NCI-H2171 (cell line): ENCODE measurements at regions not wholly inside any gene's neighbourhood (a gene's known extent, or its start where the extent isn't known, plus 50 kb on each side); places are given as distances from the start of the nearest gene placed in this dataset.
"Not testable (repeated sequence)": the region's sequence is repeated elsewhere in the genome, so short reads cannot be mapped to it uniquely, and the experiment has no call there.

ENCODE experiments used
- DNase-seq: peaks from one replicate; lab custom pipeline; 2025; lab: John Stamatoyannopoulos, UW

DNA sequence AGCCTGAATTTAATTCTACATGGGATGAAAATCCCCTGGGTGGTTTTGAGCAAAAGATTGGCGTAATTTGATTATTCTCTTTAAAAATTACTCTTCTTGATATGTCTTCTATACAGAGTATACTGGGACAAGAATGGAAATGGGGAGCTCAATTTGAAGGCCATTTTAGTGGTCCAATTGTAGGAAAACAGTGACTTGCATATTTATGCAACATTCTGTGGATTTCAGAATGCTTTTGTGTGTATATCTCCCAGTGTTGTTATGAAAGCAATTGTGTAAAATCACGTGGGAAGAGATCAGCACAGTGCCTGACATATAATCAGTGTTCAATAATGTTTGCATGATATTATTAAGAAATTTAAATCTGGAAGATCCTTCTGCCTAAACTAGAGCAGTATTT is 575.9 kb upstream of the PBX1 start:
- DNase-seq, result no peak

DNA sequence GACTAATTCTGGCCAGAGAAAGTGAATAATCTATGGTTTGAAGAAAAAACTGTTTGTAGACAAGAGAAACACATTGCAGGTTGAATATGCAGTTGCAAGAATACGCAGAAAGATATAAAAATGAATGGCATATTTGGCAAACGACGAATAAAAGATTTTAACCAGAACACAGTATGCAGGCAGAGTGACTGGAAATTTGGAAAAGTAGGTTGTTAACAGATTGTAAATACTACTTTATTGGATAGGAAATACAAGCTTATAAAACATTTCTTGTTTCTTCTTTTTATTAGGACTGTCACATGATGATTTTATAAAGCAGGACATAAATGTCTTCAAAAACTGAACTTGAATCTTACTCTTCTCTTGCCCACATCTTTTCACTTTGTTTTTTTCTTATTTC is 573.3 kb upstream of the PBX1 start:
- no peak for DNase-seq

DNA sequence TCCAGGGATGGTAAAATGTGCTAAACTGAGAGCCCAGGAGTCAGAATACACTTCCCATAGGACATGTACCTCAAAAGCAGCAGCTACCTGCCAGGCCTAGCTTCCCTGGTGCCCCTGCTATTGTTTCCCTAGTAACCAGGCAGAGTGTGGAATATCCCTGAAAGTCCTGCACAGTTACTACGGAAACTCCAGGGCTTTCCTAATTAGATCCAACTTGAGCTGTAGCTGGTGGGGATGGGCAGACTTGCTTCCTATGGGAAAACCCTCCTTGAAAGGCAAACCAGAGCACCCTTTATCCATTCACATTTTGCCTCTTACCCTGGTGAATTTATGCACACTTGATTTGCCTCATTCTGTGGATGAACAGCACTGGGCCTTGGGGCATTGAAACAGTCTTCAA is 559.9 kb upstream of the PBX1 start:
- DNase-seq, result no peak

DNA sequence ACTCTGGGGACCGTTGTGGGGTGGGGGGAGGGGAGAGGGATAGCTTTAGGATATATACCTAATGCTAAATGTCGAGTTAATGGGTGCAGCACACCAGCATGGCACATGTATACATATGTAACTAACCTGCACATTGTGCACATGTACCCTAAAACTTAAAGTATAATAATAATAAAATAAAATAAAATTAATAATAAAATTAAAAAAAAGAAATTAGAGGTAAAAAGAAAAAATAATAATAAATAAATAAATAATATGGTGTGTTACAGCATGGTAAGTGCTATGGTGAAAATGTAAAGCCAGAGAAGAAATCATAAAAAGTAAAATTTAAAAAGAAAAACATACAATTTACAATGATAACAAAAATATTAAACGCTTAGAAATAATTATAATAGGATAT is 552.8 kb upstream of the PBX1 start:
- DNase-seq, result not testable (repeated sequence)

DNA sequence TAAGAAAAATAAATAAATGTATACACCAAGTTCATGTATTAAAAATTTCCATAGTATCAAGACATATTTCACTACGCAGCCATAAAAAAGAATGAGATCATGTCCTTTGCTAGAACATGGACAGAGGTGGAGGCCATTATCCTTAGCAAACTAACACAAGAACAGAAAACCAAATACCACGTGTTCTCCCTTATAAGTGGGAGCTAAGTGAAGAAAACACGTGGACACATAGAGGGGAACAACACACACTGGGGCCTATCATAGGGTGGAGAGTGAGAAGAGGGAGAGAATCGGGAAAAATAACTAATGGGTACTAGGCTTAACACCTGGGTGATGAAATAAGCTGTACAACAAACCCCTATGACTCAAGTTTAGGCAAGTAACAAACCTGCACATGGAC is 552.4 kb upstream of the PBX1 start:
- DNase-seq, result no peak

DNA sequence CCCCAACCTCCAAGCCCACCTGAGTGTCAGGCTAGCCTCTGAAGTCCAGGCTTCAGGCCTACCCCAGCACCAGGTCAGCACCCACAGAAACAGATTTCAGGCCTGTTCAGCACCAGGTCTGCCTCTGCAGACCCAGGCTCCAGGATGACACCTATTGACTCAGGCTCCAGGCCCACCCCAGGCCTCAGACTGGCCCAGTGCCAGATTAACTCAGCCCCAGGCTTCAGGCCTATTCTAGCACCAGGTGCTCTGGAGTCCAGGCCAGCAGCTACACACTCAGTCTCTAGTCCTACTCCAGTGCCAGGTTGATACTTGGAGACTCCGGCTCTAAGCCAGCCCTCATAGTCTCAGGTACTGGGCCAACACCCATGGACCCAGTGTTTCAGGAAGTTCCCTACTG is 541.7 kb upstream of the PBX1 start:
- no peak for DNase-seq

DNA sequence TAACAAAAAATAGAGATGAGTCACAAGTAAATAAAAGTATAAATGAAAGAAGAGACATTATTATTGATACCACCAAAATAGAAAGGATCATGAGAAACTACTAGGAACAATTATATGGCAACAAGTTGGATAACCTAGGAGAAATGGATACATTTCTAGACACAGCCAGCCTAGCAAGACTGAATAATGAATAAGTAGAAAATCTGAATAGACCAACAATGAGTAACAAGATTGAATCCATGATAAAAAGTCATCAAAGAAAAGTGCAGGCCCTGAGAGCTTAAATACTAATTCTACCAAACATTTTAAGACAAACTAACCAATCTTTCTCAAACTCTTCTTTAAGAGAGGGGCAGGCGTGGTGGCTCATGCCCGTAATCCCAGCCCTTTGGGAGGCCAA is 538.6 kb upstream of the PBX1 start:
- DNase-seq, result no peak

DNA sequence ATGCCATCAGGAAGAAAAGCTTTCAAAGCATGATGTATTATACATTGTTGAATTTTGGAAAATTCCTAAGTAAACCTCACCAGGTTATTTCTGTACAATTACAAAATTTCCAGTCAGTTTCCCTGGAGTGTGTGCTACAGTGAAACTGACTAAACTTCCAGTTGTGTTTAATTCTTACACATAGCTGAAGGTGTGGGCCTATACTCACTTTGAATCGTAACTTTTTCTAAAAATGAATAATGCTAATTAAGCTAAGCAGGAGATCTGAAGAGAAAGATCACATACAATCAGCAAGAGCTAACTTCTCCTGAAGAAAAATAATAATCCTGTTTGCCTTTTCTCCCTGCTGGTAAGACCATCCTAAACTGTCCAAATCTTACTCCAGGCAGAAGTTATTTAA is 537.2 kb upstream of the PBX1 start:
- no peak for DNase-seq

DNA sequence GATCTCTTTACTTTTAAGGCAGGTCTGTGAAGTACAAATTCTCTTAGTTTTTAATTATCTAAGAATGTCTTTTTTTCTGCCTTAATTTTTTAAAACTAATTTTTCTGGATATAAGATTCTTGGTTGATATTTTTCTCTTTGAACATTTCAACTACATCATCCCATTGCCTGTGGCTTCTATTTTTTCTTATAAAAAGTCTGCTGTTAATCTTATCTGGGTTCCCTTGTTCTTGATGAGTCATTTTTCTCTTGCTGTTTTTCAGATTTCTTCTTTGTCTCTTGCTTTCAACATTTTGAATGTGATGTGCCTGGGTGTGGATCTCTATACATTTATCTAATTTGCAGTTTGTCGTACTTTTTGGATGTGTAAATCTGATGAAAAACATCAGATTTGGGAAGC is 525.2 kb upstream of the PBX1 start:
- no peak for DNase-seq

DNA sequence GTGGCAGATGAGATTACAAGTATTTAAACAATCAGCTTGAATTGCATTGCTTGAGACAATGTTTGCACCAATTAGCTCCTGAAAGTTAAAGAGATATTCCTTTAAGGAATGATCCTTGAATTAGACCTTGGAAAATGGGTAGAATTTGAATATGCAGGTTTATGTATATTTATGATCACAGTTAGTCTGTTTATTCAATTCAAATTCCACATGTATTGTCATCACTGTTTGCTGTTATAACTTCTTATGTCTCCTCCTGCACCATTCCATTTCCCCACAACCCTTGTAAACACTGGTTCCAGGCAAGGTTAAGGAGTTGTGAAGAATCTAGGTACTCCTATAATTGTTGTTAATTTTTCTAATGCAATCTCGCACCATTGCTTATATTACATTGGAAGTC is 518.2 kb upstream of the PBX1 start:
- DNase-seq, result no peak

DNA sequence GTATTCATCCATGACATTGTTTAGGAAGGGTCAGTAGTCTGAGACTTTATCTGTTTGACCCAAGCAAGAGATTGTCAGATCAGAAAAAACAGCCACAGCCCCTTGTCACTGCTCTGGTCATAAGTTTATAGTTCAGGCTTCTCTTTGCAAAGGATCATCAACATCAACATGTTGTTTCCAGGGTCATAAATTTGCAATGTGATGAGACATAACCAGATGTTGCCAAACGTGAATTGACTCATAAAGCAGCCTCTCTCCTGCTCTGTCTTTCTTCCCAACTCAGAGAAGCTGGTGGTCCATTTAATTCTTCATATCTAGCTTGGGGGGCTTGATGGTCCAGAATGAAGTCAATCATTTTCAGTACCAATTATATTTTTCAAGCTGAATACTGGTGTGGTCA is 507.2 kb upstream of the PBX1 start:
- no peak for DNase-seq

DNA sequence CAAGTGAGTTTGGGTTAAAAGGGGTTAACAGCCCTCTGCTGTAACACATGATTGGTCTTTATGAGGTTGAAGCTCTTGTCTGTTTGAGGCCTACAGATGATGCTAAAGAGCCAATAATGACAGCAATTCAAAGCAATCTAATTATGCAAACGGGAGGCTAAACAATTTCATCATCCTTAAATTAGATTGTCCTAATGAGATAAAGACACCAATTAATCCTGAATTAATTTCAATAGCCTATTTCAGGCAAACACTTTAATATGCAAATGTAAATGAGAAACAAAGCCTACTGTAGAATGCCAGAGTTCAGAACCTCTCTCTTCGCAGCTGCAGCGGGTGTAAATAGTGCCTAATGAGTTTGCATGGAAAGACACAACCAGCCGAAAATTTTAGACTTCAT is 504.7 kb upstream of the PBX1 start:
- DNase-seq, result no peak

DNA sequence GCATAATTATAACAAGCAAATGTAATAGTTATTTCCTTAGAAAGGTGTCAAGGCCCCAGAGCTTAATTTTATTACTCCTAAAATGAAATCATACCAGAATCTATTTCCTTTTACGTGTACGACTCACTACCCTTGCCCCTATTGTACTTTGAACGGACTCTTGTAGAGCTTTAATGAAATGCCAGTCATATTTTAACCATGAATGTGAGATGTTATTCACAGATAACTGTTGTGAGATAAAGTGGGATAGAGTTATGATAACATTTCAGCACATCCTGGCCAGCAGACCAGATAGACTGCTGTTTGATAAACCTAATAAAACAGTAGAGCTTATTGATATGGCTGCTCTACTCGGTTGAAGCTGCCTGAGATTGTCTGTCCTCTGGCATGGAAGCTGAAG is 500.8 kb upstream of the PBX1 start:
- no peak for DNase-seq

DNA sequence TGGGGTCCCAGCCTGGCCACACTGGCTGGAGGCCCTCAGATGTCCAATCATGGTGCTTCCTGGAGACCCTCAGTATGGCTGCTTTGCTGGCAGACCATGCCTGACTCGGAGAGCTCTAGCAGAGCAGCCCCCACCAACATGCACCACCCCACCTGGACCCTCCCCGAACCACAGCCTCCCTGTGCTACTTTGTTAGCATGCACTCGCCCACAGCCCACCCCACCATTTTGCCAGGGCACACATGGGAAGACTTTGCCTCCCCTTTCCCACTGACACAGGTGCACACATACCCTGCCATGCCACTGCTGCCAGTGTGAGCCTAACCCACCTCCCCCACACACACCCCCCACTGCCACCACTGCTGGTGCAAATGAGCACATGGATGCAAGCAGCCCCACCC is 497.5 kb upstream of the PBX1 start:
- DNase-seq, result no peak

DNA sequence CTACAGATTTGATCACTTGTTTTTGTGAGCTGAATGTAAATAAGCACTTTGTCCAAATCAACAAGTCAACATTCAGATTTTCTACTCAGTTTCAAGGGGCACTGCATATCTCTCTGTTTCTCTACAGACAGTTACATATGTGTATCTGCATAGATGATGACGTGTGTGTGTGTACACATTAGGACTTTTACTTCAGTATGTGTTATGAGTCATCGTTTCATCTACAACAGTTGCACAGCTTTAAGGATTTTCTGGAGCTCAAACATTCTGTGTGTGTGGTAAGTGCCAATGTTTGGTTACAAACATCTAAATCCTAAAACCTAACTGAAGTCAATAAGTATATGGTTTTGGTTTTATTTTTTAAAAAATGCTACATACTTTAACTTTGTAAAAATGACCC is 494.5 kb upstream of the PBX1 start:
- DNase-seq, result no peak

DNA sequence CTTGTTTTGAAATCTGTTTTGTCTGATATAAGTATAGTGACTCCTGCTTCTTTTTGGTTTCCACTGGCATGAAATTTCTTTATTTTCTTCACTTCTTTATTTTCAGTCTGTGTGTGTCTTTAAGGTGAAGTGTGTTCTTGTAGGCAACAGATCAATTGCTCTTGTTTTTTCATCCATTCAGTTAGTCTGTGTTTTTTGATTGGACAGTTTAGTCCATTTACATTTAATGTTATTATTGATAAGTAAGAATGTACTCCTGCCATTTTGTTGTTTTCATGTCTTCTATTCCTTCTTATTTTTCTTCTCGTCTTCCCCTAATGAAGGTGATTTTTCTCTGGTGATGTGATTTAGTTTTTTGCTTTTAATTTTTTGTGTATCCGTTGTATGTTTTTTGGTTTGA is 487.7 kb upstream of the PBX1 start:
- DNase-seq, result no peak

DNA sequence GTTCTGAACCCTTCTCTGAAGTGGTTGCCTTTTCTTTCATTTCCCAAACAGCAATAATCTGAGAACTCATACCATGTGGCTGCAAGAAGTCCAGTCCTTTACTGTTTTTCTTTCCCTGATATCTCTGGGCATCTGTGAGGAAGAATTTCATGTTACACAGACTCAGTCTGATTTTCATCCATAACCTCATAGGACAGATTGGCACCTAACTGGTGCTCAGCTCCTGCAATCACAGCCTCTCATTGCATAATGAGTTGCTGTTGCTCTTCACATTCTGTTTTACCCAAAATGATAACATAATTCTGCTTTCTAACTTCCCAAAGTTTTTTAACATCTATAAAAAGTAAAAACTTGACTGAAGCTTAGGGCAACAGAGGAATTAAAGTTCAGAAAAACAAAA is 472.2 kb upstream of the PBX1 start:
- no peak for DNase-seq

DNA sequence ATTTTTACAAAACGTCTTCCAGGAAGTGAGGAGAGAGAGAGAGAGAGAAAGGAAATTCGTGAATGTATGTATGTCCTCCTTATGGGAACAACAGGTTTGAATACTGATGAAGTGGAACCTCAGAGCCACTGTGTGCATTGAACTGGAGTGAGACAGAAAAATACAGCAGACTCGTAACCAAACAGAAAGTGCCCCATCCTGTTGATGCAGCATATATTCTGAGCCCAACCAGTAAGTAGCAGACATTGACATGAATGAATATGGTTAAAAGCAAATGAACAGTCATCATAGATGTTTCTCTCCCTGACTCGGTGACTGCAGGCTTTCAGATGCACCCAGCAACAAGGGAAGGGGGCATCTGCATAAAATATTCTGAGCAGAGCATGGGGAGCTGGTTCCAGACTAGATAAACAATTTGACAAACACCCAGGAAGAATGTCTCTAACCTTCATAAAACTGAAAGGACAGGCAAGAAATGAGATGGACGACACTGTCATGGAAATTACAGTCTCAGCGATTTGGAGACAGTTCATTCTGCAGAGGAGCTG is 471.0 kb upstream of the PBX1 start:
- DNase-seq, result no peak

DNA sequence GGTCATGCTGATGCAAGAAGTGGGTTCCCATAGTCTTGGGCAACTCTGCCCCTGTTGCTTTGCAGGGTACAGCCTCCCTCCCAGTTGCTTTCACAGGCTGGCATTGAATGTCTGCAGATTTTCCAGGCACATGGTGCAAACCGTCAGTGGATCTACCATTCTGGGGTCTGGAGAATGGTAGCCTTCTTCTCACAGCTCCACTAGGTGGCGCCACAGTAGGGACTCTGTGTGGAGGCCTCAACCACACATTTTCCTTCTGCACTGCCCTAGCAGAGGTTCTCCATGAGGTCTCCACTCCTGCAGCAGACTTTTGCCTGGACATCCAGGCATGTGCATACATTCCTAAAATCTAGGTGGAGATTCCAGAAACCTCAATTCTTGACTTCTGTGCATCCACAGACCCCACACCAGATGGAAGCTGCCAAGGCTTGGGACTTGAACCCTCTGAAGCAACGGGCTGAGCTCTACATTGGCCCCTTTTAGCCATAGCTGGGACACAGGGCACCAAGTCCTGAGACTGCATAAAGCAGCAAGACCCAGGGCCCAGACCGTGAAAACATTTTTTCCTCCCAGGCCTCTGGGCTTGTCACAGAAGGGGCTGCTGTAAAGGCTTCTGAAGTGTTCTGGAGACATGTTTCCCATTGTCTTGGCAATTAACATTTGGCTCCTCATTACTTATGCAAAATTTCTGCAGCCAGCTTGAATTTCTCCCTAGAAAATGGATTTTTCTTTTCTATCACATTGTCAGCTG is 466.2 kb upstream of the PBX1 start:
- DNase-seq, result no peak

DNA sequence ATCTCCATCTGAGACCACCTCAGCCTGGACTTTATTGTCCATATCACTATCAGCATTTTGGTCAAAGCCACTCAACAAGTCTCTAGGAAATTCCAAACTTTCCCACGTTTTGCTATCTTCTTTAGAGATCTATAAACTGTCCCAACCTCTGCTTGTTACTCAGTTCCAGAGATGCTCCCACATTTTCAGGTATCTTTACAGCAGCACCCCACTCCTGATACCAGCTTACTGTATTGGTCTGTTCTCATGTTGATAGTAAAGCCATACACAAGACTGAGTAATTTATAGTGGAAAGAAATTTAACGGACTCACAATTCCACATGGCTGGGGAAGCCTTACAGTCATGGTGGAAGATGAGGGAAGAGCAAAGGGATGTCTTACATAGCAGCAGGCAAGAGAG is 465.4 kb upstream of the PBX1 start:
- DNase-seq, result no peak

DNA sequence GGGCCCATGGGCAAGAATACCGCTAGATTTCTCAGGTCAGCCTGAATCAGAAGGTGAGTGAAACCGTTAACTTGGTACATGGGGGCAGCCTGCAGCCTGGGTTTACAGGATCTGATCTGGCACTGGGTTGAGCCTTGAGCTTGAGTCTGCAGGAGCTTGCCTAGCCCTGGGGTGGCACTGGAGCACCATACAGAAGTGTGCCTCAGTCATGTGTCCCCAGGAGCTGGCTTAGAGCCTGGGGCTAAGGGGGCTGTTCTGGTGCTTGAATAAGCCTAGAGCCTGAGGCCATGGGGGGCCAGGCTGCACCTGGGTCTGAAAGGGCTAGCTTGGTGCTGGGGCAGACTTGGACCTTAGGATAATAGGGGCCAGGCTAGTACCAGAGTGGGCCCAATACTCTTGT is 457.2 kb upstream of the PBX1 start:
- no peak for DNase-seq

DNA sequence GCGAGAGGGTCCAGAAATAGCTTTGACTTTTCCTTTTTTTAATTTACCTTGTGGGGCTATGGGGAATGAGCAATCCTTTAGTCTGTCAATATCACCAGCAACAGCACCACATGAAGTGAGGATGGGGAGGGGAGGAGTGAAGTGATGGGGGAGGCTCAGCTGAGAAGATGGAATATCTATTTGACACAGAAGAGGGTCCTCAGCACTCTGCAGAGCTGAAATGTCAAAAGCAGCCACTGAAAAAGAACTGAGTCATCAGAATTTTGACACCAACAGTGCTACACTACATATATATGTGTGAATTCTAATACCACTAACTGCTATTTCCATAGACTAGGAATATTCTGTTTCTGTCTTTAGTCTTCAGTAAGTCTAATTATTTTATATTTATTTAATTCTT is 427.0 kb upstream of the PBX1 start:
- DNase-seq, result no peak

DNA sequence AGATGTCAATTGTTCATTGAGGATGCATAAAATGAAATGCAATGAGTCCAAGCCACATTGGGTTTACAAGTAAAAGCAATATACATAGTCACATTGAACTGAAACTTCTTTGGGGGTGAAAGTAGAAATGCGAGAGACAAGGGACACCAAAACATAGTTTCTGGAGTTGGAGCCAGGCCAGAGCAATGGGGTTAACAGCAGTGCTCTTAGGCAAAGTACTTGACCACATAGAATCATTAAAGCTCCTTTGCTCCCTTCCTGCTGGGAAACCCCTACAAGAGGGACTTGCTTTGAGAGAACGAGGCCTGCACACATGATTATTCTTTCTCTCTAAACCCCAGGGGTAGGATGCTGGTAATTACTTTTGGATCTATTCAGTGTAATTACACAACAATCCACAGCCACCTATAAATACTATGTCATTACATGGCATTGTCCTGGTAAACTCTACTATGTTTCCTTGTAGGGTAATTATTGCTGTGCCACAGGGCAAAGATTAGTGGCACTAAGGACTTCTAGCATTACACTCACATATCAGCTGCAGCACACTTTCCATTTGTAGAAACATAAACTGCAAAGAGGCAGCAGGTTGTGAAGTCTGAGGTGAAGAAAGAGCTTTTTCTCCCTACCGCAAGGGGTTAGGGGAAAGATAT is 421.6 kb upstream of the PBX1 start:
- DNase-seq, result no peak

DNA sequence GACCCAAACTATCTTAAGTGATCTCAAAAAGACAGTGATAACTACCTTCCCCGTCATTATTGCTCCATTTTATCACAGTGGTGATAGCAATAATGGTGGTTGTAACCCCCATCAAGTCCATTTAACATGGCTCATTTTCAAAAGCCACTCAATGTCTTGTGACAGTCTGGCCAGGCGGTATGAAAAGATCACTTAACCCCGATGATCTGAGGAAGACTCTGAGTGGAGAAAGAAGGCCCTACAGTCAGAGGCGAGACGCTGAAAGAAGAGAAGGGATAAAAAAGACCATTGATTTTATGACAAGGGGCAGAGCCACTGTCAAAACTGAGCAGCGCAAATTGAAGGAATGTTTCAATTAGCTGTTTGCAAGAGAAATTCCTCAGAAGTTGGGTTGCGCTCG is 417.2 kb upstream of the PBX1 start:
- DNase-seq, result no peak
